Activated T-cell treated with anti-CD3 and anti-CD28 coated beads for 24 hours (primary cell): ENCODE measurements at regions not wholly inside any gene's neighbourhood (a gene's known extent, or its start where the extent isn't known, plus 50 kb on each side); places are given as distances from the start of the nearest gene placed in this dataset.
"Not testable (repeated sequence)": the region's sequence is repeated elsewhere in the genome, so short reads cannot be mapped to it uniquely, and the experiment has no call there.

Source experiments
- DNase-seq: peaks from one replicate; pipeline ENCODE4 v3.0.0-alpha.2; 2020; ENCODE audit warnings: low read depth

GRCh38 chr20:4434681-4435080 lies 185.6 kb upstream of the ADRA1D start:
- DNase-seq, result no peak

GRCh38 chr20:4431446-4431845 lies 182.4 kb upstream of the ADRA1D start:
- DNase-seq, result no peak

- not testable (repeated sequence) for DNase-seq
These were observed 181.7 kb upstream of the ADRA1D start for GRCh38 chr20:4430826-4431225.

GRCh38 chr20:4427940-4428586 lies 179.0 kb upstream of the ADRA1D start:
- DNase-seq, result no peak

- DNase-seq, result no peak
These were observed 169.1 kb upstream of the ADRA1D start for GRCh38 chr20:4418141-4418540.

GRCh38 chr20:4415281-4415680 lies 166.2 kb upstream of the ADRA1D start:
- no peak for DNase-seq

- no peak for DNase-seq
These were observed 164.4 kb upstream of the ADRA1D start for GRCh38 chr20:4413314-4414049.

GRCh38 chr20:4412216-4412615 lies 163.1 kb upstream of the ADRA1D start:
- no peak for DNase-seq

- no peak for DNase-seq
These were observed 162.7 kb upstream of the ADRA1D start for GRCh38 chr20:4411744-4412143.

GRCh38 chr20:4406627-4407026 lies 157.5 kb upstream of the ADRA1D start:
- no peak for DNase-seq

GRCh38 chr20:4401601-4402000 lies 152.5 kb upstream of the ADRA1D start:
- DNase-seq, result no peak

- DNase-seq, result no peak
These were observed 135.9 kb upstream of the ADRA1D start for GRCh38 chr20:4384961-4385360.

- DNase-seq, result no peak
These were observed 134.9 kb upstream of the ADRA1D start for GRCh38 chr20:4383961-4384360.

GRCh38 chr20:4375881-4376280 lies 126.8 kb upstream of the ADRA1D start:
- DNase-seq, result no peak

- no peak for DNase-seq
These were observed 124.4 kb upstream of the ADRA1D start for GRCh38 chr20:4373454-4373853.

GRCh38 chr20:4371623-4372251 lies 122.7 kb upstream of the ADRA1D start:
- no peak for DNase-seq

- DNase-seq, result no peak
These were observed 121.8 kb upstream of the ADRA1D start for GRCh38 chr20:4370851-4371250.

- DNase-seq, result peak; percentile 27
These were observed 120.7 kb upstream of the ADRA1D start for GRCh38 chr20:4369798-4370124.

- DNase-seq, result no peak
These were observed 120.2 kb upstream of the ADRA1D start for GRCh38 chr20:4369119-4369797.

- DNase-seq, result no peak
These were observed 117.0 kb upstream of the ADRA1D start for GRCh38 chr20:4366076-4366475.

GRCh38 chr20:4358552-4358951 lies 109.5 kb upstream of the ADRA1D start:
- no peak for DNase-seq

- DNase-seq, result no peak
These were observed 103.3 kb upstream of the ADRA1D start for GRCh38 chr20:4352348-4352747.

- DNase-seq, result no peak
These were observed 101.0 kb upstream of the ADRA1D start for GRCh38 chr20:4350096-4350495.
